ENCODE measurements at regions not wholly inside any gene's neighbourhood (a gene's known extent, or its start where the extent isn't known, plus 50 kb on each side); places are given as distances from the start of the nearest gene placed in this dataset.
"Not testable (repeated sequence)": the region's sequence is repeated elsewhere in the genome, so short reads cannot be mapped to it uniquely, and the experiment has no call there.

GRCh38 chr16:80008857-80009256 lies 408.3 kb upstream of the MAF start:
- no peak for DNase-seq (ENCODE audit: low spot score)

GRCh38 chr16:80007231-80007630 lies 406.7 kb upstream of the MAF start:
- DNase-seq (ENCODE audit: low spot score), result no peak

GRCh38 chr16:80006241-80007215 lies 406.0 kb upstream of the MAF start:
- no peak for DNase-seq (ENCODE audit: low spot score)

- DNase-seq (ENCODE audit: low spot score), result no peak
Observed at GRCh38 chr16:80004113-80004512, 403.6 kb upstream of the MAF start.

GRCh38 chr16:80002261-80002660 lies 401.7 kb upstream of the MAF start:
- DNase-seq (ENCODE audit: low spot score), result no peak

GRCh38 chr16:79998143-79998542 lies 397.6 kb upstream of the MAF start:
- no peak for DNase-seq (ENCODE audit: low spot score)

GRCh38 chr16:79997257-79997656 lies 396.7 kb upstream of the MAF start:
- DNase-seq (ENCODE audit: low spot score), result no peak

- no peak for DNase-seq (ENCODE audit: low spot score)
Observed at GRCh38 chr16:79996321-79996720, 395.8 kb upstream of the MAF start.

- DNase-seq (ENCODE audit: low spot score), result no peak
Observed at GRCh38 chr16:79995315-79995714, 394.8 kb upstream of the MAF start.

- no peak for DNase-seq (ENCODE audit: low spot score)
Observed at GRCh38 chr16:79994418-79994817, 393.9 kb upstream of the MAF start.

GRCh38 chr16:79993629-79994209 lies 393.2 kb upstream of the MAF start:
- DNase-seq (ENCODE audit: low spot score), result no peak

GRCh38 chr16:79991969-79992368 lies 391.4 kb upstream of the MAF start:
- no peak for DNase-seq (ENCODE audit: low spot score)

- DNase-seq (ENCODE audit: low spot score), result no peak
Observed at GRCh38 chr16:79988721-79989220, 388.2 kb upstream of the MAF start.

- no peak for DNase-seq (ENCODE audit: low spot score)
Observed at GRCh38 chr16:79988089-79988488, 387.6 kb upstream of the MAF start.

- no peak for DNase-seq (ENCODE audit: low spot score)
Observed at GRCh38 chr16:79986352-79986751, 385.8 kb upstream of the MAF start.

- DNase-seq (ENCODE audit: low spot score), result no peak
Observed at GRCh38 chr16:79985606-79986005, 385.1 kb upstream of the MAF start.

- DNase-seq (ENCODE audit: low spot score), result not testable (repeated sequence)
Observed at GRCh38 chr16:79984149-79984548, 383.6 kb upstream of the MAF start.

GRCh38 chr16:79982862-79983261 lies 382.3 kb upstream of the MAF start:
- no peak for DNase-seq (ENCODE audit: low spot score)

GRCh38 chr16:79982361-79982760 lies 381.8 kb upstream of the MAF start:
- DNase-seq (ENCODE audit: low spot score), result no peak

- DNase-seq (ENCODE audit: low spot score), result no peak
Observed at GRCh38 chr16:79981814-79982213, 381.3 kb upstream of the MAF start.

GRCh38 chr16:79980650-79981521 lies 380.3 kb upstream of the MAF start:
- no peak for DNase-seq (ENCODE audit: low spot score)
